HG03460 (cell line): ENCODE measurements at regions not wholly inside any gene's neighbourhood (a gene's known extent, or its start where the extent isn't known, plus 50 kb on each side); places are given as distances from the start of the nearest gene placed in this dataset.
"Not testable (repeated sequence)": the region's sequence is repeated elsewhere in the genome, so short reads cannot be mapped to it uniquely, and the experiment has no call there.

ENCODE experiments used
- ATAC-seq: cut with Tn5 transposase; IDR thresholded peaks from one replicate; pipeline ENCODE4 v1.9.1; 2021; ENCODE audit not compliant: unreplicated experiment

DNA sequence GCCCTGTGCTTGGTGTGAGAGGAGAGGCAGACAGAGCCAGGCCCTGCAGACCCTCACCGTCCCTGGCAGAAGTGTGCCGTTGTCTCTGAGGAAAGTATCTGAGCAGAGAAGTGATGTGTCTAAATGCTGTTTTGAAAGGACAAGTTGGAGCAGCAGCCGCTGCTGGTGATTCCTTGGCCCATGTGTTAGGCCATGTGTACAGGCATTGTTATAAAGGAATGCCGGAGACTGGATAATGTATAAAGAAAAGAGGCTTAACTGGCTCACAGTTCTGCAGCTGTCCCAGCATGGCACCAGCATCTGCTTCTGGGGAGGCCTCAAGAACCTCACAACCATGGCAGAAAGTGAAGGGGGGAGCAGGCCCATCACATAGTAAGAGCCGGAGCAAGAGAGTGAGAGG is 334.6 kb upstream of the ATP10A start:
- ATAC-seq, result no peak

DNA sequence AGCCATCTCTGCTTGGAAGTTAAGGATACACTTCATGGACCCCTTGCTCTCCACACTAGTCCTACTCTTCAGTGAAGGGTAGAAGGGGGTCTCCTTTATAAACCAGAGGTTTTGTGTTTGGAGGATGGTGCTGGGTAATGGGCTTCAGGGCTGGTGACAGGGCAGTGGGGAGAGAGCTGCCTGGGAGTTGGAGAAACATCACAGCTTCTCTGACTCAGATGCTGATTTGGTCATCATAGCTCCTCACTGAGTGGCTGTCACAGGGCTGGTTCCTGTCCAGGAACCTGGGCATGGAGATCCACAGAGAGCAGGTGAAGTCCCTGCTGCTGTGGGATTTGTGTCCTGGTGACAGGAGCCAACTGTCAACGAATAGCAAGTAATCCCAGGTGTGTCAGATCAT is 333.9 kb upstream of the ATP10A start:
- ATAC-seq, result no peak

DNA sequence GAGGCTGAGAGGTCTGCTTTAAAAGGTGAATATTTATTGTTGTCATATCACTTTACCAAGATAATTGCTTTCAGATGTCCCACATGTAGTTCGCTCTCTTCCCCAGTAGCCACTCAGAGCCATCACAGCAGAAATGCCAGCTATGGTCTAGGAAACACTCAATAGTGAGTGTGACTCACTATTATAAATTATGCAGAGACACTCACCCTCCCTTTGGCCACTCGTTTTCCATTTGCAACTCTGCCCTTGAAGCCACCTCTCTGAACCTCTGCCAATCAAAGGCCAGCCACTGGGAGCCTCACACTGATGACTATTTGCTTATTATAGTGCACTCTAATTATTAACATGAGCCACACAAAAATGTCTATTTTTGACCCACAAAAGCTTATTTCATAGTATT is 328.1 kb upstream of the ATP10A start:
- no peak for ATAC-seq

DNA sequence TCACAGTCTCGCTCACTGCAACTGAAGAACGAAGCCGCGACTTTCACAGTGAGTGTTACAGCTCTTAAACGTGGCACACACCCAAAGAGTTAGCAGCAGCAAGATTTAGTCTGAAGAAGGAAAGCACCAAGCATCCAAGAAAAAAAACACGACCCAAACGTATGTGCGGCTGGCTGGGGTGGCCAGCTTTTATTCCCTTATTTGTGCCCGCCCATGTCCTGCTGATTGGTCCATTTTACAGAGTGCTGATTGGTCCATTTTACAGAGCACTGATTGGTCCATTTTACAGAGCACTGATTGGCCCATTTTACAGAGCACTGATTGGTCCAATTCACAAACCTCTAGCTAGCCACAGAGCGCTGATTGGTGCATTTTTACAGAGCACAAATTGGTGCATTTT is 323.0 kb upstream of the ATP10A start:
- not testable (repeated sequence) for ATAC-seq

DNA sequence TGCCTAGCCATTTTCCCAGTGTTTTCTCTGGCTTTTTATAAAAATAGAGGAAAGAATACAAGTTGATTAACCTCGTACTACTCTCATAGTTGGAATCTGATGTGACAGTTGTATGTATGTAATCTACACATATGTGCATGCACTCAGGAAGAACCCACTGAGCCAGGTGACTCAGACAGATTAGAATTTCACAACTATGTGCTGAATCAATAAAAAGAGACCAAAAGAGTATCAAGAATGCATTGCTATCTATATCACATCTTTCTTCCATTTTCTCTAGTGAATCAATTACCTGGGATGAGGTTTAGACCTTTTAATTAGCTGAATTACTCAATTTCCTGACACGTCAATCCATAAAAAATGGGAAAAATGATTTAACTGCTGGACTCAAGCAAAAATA is 319.3 kb upstream of the ATP10A start:
- ATAC-seq, result no peak

DNA sequence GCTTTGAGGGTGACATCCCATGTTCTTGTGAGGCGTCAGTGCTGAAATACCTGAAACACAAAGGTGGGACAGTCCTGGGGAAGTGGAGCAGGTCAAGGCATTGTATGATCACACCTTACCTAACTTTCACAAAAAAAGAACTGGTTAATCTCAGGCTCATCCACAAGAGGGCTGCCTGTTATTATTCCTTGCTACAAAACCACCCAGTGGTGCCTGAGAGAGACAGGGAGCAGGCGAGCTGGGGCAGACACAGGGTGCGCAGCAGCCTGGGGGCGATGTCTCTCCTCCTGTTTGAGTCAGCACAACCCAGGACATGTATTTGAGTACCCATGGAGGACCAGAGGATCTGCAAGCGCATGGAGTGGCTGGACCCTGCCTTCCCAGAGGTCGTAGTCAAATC is 316.8 kb upstream of the ATP10A start:
- no peak for ATAC-seq

DNA sequence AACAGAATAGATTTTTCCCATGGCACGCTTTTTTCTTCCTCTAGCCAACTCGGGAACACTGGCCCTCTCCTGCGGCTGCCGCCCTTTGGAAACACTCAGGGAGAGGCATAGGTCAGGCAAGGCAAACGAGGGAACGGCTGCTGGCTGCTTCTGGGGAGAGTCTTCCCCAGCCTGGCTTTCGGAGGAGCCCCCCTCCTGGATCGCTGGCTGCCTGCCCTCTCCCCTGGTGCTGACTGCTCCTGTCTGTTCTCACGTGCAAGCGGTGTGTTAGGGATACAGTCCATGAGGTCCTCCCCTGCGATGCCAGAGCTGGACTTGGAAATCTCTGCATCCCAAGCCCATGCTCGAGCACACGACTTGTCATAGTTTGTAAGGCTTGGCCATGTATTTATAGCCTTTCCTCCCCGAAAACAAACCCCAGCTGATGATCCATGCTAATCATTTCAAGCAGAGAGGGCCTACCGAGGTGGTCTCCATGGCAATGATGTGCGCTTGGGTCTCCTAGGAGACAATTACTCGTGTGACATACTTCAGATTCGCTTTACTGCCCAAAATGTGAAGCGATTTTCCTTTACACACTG is 315.6 kb upstream of the ATP10A start:
- ATAC-seq, result no peak

DNA sequence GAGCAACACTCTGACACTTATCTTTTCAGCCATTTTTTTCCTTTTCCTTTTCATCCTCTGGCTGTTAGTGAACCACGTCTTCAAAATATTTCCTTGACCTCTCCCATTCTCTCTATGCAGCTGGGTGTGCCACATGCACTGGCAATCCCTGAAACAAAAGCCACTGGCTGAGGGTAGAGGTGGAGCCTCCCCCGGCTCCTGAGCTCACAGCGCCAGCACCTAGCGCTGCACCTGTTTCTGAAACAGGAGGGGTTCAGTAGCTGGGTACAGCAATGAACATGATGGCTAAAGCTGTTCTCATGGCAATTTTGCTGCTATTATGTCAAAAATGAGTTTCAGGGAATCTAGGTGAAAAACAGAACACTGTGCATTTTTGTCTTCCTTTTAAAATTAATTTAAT is 314.7 kb upstream of the ATP10A start:
- no peak for ATAC-seq

DNA sequence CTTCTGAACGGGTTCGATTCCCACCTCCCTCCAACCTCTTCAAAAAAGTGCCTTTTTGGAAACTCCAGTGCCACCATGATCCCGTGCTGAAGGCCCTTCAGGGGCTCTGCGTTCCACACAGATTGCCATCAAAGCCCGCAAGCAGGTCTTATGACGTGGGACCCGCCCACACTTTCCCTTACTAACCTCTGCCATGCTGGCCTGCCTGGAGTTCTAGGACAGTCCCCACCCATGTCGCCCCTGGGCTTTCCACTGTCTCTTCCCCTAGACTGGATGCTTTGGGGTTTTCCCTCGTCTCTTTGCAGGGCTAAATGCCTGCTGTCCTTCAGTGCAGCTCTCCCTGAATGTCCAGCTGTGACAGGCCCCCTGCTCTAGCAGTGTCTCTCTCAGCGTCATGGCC is 313.7 kb upstream of the ATP10A start:
- ATAC-seq, result no peak

DNA sequence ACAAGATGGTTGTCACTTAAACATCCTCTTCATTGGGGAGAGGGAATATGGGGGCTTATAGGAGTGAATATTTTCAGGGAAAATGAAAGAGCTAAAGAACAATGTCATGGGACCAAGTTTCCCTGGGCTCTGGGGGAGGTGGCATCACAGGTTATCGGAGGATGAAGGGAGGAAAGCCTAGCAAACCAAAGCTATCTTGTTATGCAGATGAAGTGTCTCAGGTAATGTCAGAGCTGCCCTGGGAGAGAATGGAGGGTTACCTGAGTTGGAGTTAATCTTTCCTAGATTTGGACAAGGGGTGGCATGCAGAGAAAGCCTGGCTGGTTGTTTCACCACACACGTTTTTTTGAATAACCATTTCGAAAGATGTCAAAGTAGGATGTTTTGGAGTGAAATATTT is 308.1 kb upstream of the ATP10A start:
- ATAC-seq, result no peak

DNA sequence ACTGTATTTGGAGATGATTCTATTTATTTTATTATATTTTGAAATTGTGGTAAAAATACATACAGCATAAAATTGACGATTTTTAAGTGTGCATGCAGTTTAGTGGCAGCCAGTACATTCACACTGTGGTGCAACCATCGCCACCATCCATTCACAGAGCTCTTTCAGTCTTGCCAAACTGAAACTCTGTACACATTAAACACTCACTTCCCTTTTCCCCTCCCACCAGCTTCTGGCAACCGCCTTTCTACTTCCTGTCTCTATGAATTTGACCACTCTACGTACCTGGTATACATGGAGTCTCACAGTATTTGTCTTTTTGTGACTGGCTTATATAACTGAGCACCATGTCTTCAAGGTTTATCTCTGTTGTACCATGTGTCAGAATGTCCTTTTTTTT is 303.3 kb upstream of the ATP10A start:
- ATAC-seq, result no peak

DNA sequence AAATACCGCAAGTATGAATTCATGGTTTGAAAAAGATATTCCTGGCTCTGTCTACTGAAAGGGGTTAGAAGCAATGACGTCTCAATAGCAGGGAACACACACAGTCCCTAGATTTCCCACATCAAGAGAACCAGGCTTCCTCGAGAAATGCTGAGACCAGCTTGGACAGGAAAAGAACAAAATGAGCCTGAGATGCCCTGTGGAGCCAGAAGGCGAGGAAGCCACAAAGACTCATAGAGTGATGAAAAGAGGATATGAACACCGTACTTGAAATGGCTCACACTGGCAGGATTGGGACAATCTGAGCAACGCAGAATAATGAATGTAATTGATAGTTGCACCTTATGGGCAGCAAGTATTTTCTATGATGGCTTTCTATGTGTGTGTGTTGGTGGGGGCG is 302.4 kb upstream of the ATP10A start:
- ATAC-seq, result no peak

DNA sequence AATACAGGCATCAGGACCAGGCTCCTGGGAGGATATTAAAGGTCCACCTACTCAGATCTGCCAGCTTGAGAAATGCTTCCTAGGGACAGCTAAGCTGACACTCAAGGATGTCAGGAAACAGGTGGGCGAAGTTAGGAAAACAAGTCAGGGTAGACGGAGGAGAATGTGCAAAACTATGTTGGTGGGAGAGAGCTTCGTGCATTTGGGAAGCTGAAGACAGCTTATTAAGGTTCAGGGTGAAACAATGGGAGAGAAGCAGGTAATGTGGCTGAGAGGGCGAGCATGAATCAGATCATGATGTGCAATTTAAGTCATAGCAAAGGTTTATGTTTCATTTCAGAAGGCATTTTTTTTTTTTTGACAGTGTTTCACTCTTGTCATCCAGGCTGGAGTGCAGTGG is 297.2 kb upstream of the ATP10A start:
- ATAC-seq, result no peak

DNA sequence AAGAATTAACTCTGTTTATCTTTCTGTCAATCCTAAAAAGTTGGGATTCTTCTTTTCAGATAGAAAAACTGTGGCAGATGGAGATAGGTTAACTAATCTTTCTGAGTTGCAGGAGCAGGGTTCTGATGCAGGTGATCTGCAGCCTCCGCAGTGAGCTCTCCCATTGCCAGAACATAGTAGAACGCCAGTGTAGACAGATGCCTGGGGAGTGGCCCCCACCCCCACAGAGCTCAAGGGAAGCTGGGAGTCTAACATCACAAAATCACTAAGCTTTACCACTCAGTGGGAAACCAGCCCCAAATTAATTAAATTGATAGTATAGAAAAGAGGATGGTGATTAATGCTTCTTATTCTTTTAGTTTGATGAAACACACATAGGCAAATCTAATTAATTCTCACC is 295.0 kb upstream of the ATP10A start:
- no peak for ATAC-seq

DNA sequence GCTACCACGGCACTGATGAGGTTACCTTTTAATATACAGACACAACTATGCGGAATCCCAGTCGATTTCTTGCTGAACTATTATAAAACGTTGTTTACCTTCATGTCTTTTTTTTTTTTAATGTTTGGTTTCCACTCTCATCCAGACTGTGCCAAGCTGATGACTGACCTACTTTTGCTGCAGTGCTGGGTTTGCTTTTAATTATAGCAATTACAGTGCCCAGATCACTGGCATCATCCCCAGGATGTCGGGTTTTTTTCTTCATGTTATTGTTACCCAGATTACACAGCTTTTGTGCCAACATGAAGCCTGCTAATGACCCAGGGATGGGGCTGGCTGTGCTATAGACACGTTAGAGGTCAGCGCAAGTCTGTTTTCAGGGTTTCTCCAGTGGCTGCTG is 294.0 kb upstream of the ATP10A start:
- ATAC-seq, result no peak

DNA sequence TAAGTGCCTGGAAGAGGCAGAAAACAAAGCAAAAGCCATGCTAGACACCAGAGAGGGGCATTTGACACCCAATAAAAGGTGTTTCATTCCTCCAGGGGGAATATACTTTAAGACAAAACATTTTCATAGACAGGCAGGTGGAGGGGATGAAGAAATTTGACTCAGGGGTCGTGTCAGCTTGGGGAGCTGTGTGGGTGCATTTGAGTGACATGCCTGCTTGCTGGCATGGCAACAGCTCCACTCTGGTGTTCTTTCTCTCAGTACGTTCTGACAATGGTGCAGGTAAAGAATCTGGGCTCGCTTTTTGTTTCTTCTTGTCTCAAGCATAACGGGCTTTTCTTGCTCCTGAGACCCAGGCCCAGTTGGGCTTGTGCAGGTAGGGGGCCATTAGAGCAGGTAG is 292.9 kb upstream of the ATP10A start:
- ATAC-seq, result no peak

DNA sequence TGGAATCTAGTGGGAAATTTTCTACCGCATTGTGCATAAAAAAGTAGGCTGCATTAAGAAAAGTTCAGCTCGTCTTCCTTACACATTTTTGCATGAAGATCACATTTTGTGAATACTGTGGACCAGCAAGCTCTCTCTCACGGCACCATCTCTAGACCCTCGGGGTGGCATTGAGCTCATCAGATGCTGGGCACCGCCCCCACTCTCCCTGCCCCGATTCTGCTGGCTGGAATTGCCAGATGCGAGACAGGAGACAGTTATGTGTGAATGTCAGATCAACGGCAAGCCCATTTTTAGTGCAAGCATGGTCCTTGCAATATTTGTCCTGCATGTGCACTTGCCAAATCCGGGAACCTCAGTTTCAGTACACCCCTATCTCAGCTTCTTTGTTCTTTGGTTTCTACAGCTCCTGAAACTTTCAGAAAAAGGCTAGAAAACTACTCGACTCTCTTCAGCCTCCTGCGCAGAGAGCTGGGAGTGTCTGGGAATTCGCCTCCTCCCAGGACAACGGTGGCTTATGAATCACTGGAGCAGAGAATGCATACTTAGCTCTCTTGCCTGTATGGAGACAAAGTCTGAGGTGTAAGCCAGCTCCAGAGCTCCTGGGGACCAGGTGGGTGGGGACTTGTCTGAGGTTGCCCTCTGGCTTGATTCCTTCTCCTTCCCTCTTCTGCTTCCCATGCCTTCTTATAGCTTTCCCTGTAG is 285.2 kb upstream of the ATP10A start:
- ATAC-seq, result no peak

DNA sequence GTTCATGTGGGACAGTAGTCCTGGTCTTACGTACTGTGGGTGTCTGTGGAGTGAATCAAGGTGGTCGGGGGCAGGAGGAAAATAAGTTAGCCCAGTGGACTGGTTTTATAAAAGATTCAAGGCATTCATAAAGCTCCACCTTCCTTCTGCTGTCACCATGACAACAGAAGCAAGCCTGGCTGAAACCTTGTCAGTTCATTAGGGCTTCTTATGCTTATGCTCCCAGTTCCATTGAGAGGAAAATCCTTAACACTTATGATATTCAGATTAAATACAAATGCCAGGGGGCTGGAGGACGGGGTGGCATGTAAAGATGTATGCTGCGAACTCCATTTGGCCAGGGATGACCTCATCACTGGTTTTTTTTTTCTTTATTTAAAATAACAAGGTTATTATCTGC is 283.1 kb upstream of the ATP10A start:
- no peak for ATAC-seq

DNA sequence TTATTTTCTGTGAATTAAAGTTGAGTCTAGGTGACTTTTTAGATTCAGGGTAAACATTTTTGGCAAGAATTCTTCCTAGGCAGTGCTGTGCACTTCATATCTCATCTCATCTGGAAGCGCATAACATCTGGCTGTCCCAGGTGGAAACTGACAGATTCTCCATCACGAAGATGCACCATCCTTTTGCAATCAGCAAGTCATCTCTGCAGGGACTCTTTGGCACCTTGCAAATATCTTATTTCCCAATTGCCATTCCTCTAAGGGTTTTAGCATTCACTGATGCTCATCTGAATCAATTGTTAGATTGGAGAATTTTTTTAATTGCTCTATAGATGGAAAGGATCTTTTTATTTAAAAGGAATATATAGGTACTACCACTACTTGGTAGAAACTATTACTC is 282.7 kb upstream of the ATP10A start:
- ATAC-seq, result no peak

DNA sequence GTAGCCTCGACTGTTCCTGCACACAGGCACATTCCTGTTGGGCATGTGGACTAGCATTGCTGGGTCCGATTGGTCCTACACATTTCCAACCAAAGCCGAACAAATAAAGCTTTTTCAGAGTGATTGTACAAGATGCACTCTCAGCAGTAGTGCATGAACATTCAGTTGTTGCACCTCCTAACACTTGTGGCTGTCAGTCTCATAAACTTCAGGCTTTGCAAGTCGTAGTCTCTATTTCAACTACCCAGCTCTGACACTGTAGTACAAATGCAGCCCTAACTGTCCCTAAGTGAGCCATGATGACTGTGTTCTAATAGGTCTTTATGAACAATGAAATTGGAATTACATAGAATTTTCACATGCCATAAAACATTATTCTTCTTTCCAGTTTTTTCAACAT is 281.7 kb upstream of the ATP10A start:
- ATAC-seq, result no peak

DNA sequence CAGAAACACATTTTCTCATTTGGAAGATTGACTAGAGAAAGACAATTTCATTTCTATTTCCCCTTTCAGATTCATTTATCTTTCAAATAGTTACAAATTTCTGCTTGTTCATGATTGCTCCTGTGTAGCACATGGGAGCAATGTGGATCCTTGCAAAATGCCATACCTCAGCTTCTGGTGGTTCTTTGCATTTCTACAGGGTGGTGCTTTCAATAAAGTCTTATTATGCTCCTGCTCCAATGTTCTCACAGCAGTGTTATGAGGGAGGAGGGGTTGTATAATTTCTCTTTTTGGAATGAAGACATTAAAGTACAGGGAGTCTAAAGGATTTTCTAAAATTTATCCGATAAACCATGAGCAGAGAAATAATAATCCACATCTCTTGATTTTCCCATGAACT is 280.1 kb upstream of the ATP10A start:
- no peak for ATAC-seq

DNA sequence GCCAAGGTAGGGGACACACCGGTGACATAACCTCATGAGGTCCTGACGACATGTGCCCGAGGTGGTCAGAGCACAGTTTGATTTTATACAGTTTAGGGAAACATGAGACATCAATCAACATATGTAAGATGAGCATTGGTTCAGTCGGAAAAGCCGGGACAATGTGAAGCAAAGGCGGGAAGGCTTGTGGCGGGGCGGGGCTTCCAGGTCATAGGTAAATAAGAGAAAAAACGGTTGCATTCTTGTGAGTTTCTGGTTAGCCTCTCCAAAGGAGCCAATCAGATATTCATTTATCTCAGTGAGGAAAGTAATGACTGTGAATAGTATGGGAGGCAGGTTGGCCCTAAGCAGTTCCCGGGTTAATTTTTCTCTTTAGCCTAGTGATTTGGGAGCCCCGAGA is 271.7 kb upstream of the ATP10A start:
- no peak for ATAC-seq

DNA sequence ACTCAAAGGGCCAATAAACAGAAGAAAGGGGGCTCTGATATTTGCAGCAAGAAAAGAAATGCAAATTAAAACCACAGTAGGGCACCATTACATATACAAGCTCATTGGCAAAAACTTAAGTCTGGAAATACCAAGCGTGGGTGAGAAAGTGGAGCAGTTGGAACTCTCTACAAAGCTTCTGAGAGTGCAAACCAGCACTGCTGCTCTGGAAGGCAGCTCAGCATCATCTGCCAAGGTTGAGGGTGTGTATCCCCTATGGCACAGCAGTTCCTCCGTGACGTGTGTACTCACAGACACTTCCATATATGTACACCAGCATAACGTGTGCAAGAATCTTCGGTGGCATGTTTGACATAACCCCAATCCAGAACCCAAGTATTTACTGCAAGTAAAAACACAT is 271.0 kb upstream of the ATP10A start:
- ATAC-seq, result no peak
